ENCODE measurements at regions not wholly inside any gene's neighbourhood (a gene's known extent, or its start where the extent isn't known, plus 50 kb on each side); places are given as distances from the start of the nearest gene placed in this dataset.
"Not testable (repeated sequence)": the region's sequence is repeated elsewhere in the genome, so short reads cannot be mapped to it uniquely, and the experiment has no call there.

DNA sequence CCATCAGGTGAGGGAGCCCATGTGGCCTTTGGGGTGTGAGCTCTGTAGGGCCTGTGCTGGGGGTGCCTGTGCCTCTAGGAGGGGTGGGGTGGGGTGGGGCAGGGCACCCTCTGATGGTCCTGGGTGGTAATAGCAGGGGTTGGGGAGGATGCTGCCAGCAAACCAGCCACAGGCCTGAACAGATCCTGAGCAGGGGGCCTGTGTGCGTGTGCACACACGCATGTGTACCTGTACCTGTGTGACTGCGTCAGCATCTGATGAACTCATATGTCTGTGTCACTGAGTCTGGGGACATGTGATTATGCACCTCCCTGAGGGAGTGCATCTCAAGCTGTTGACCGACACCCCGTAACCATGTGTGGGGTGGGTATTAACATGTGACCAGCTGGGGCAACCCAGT lies 182.8 kb upstream of the AKAP13 start:
- TF ChIP-seq CTCF (conservative IDR thresholded peaks at IDR 0.05; ENCODE audit: low read depth in 2 of 2); JUNB (IDR thresholded peaks at IDR 0.05; ENCODE audit: unreplicated experiment); POLR2AphosphoS5 (IDR thresholded peaks at IDR 0.05; ENCODE audit: low read depth); ZNF331 (CRISPR knock-in tag; IDR thresholded peaks at IDR 0.05; ENCODE audit: low read depth); ETS1 (IDR thresholded peaks at IDR 0.05); REST (IDR thresholded peaks at IDR 0.05; ENCODE audit: unreplicated experiment); EZH2phosphoT487 (IDR thresholded peaks at IDR 0.05; ENCODE audit: unreplicated experiment): not testable (repeated sequence)
